SK-N-SH treated with all-trans-retinoic acid at 6 μM for 48 hours (cell line): ENCODE measurements at regions not wholly inside any gene's neighbourhood (a gene's known extent, or its start where the extent isn't known, plus 50 kb on each side); places are given as distances from the start of the nearest gene placed in this dataset.

Source experiments
- ATAC-seq: fragments of 200-7000 bp; cut with Tn5 transposase; 3 replicates; pipeline ENCODE4 v1.9.1; 2020; ENCODE audit warnings: mild to moderate bottlenecking, moderate library complexity
- ARNTL ChIP-seq: fragments of 450-650 bp; formaldehyde crosslinking; IDR thresholded peaks from 2 replicates; pipeline ENCODE4 v1.5.0; 2020; ENCODE audit warnings: low read depth, mild to moderate bottlenecking, moderate library complexity, borderline replicate concordance
- BACH2 ChIP-seq: fragments of 250-450 bp; sonication (Bioruptor Pico); IDR thresholded peaks from 2 replicates; pipeline ENCODE4 v1.9.0; 2021; ENCODE audit warnings: mild to moderate bottlenecking, borderline replicate concordance
- CSDC2 ChIP-seq: fragments of 250-450 bp; sonication (Bioruptor Pico); IDR thresholded peaks from 2 replicates; pipeline ENCODE4 v1.5.0; 2020; ENCODE audit warnings: mild to moderate bottlenecking, moderate library complexity
- ESRRG ChIP-seq: fragments of 250-450 bp; sonication (Bioruptor Pico); IDR thresholded peaks from 2 replicates; pipeline ENCODE4 v1.6.1; 2021; ENCODE audit warnings: mild to moderate bottlenecking
- GLIS3 ChIP-seq: fragments of 250-450 bp; sonication (Bioruptor Pico); IDR thresholded peaks from 2 replicates; pipeline ENCODE4 v1.5.0; 2020; ENCODE audit warnings: mild to moderate bottlenecking, moderate library complexity
- ISL1 ChIP-seq: fragments of 250-450 bp; sonication (Bioruptor Pico); IDR thresholded peaks from 2 replicates; pipeline ENCODE4 v2.1.2; 2022; ENCODE audit warnings: mild to moderate bottlenecking, moderate library complexity
- OSR1 ChIP-seq: fragments of 250-450 bp; sonication (Bioruptor Pico); IDR thresholded peaks from 2 replicates; pipeline ENCODE4 v1.8.0; 2022; ENCODE audit warnings: moderate library complexity, mild to moderate bottlenecking, inconsistent platforms
- PPARA ChIP-seq: fragments of 250-450 bp; sonication (Bioruptor Pico); IDR thresholded peaks from 2 replicates; pipeline ENCODE4 v1.5.0; 2020; ENCODE audit warnings: mild to moderate bottlenecking, borderline replicate concordance
- RARB ChIP-seq: fragments of 250-450 bp; sonication (Bioruptor Pico); IDR thresholded peaks from 2 replicates; pipeline ENCODE4 v1.8.0; 2021; ENCODE audit warnings: mild to moderate bottlenecking, moderate library complexity
- SNAI2 ChIP-seq: fragments of 250-450 bp; sonication (Bioruptor Pico); IDR thresholded peaks from 2 replicates; pipeline ENCODE4 v1.5.0; 2020; ENCODE audit warnings: mild to moderate bottlenecking, moderate library complexity
- TCF4 ChIP-seq: fragments of 250-450 bp; sonication (Bioruptor Pico); IDR thresholded peaks from 2 replicates; pipeline ENCODE4 v1.8.0; 2021; ENCODE audit warnings: mild to moderate bottlenecking, moderate library complexity, borderline replicate concordance
- TOX ChIP-seq: fragments of 250-450 bp; sonication (Bioruptor Pico); IDR thresholded peaks from 2 replicates; pipeline ENCODE4 v1.8.0; 2021; ENCODE audit warnings: mild to moderate bottlenecking, moderate library complexity, borderline replicate concordance
- ZC3H10 ChIP-seq: fragments of 250-450 bp; sonication (Bioruptor Pico); IDR thresholded peaks from 2 replicates; pipeline ENCODE4 v1.5.1; 2021; ENCODE audit warnings: mild to moderate bottlenecking, moderate library complexity
- ZFP3 ChIP-seq: fragments of 250-450 bp; sonication (Bioruptor Pico); IDR thresholded peaks from 2 replicates; pipeline ENCODE4 v1.5.0; 2020; ENCODE audit warnings: mild to moderate bottlenecking, moderate library complexity
- ZFP30 ChIP-seq: fragments of 450-650 bp; formaldehyde crosslinking; IDR thresholded peaks from 2 replicates; pipeline ENCODE4 v1.5.0; 2022; ENCODE audit warnings: mild to moderate bottlenecking, moderate library complexity
- ZNF565 ChIP-seq: fragments of 450-650 bp; formaldehyde crosslinking; conservative IDR thresholded peaks from 2 replicates; pipeline ENCODE4 v1.5.0; 2020; ENCODE audit warnings: low read depth, mild to moderate bottlenecking, moderate library complexity
- ZNF70 ChIP-seq: fragments of 450-650 bp; formaldehyde crosslinking; IDR thresholded peaks from 2 replicates; pipeline ENCODE4 v1.5.0; 2020; ENCODE audit warnings: mild to moderate bottlenecking, moderate library complexity
- ZNF8 ChIP-seq: fragments of 450-650 bp; formaldehyde crosslinking; IDR thresholded peaks from 2 replicates; pipeline ENCODE4 v1.5.0; 2020; ENCODE audit warnings: mild to moderate bottlenecking, moderate library complexity
- TF ChIP-seq, protein P1 (sequence below): fragments of 250-450 bp; sonication (Bioruptor Pico); IDR thresholded peaks from 2 replicates; pipeline ENCODE4 v1.5.0; 2020; ENCODE audit warnings: mild to moderate bottlenecking, moderate library complexity
- TF ChIP-seq, protein P2 (sequence below): fragments of 250-450 bp; sonication (Bioruptor Pico); IDR thresholded peaks from 2 replicates; pipeline ENCODE4 v1.5.1; 2020; ENCODE audit warnings: low read depth, mild to moderate bottlenecking, moderate library complexity
- TF ChIP-seq, protein P3 (sequence below): fragments of 250-450 bp; sonication (Bioruptor Pico); IDR thresholded peaks from 2 replicates; pipeline ENCODE4 v1.5.1; 2021; ENCODE audit warnings: mild to moderate bottlenecking, moderate library complexity
- TF ChIP-seq, protein P4 (sequence below): fragments of 250-450 bp; sonication (Bioruptor Pico); IDR thresholded peaks from 2 replicates; pipeline ENCODE4 v1.8.0; 2020; ENCODE audit warnings: mild to moderate bottlenecking, moderate library complexity, borderline replicate concordance
- TF ChIP-seq, protein P5 (sequence below): fragments of 250-450 bp; sonication (Bioruptor Pico); IDR thresholded peaks from 2 replicates; pipeline ENCODE4 v1.8.0; 2021; ENCODE audit warnings: low read depth, mild to moderate bottlenecking, moderate library complexity, borderline replicate concordance

DNA sequence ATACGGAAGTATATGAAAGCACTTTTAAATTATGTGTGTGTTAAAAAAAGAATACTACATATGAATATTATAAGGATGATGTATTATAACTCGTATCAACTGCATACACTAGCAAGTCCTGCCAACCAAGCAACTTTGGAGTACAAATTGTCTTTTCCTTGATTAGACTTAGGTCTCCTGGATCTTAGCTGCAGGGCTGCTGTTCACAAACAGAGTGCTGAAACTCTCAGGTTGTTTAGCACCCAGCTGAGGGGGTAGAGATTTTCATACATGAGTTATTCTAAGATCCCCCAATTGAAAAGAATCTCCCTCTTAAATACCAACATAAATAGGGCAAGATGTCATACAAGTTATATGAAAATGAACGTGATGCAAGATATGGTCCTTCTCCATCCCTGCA lies 149.8 kb upstream of the TNC start:
- TF ChIP-seq, protein P1, sequence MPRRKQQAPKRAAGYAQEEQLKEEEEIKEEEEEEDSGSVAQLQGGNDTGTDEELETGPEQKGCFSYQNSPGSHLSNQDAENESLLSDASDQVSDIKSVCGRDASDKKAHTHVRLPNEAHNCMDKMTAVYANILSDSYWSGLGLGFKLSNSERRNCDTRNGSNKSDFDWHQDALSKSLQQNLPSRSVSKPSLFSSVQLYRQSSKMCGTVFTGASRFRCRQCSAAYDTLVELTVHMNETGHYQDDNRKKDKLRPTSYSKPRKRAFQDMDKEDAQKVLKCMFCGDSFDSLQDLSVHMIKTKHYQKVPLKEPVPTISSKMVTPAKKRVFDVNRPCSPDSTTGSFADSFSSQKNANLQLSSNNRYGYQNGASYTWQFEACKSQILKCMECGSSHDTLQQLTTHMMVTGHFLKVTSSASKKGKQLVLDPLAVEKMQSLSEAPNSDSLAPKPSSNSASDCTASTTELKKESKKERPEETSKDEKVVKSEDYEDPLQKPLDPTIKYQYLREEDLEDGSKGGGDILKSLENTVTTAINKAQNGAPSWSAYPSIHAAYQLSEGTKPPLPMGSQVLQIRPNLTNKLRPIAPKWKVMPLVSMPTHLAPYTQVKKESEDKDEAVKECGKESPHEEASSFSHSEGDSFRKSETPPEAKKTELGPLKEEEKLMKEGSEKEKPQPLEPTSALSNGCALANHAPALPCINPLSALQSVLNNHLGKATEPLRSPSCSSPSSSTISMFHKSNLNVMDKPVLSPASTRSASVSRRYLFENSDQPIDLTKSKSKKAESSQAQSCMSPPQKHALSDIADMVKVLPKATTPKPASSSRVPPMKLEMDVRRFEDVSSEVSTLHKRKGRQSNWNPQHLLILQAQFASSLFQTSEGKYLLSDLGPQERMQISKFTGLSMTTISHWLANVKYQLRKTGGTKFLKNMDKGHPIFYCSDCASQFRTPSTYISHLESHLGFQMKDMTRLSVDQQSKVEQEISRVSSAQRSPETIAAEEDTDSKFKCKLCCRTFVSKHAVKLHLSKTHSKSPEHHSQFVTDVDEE (CRISPR knock-in tag) = no peak
- no peak for TF ChIP-seq GLIS3 (CRISPR knock-in tag)
- TF ChIP-seq OSR1 (CRISPR knock-in tag) = no peak
- TF ChIP-seq ZNF70 (CRISPR knock-in tag) = no peak
- TF ChIP-seq PPARA (CRISPR knock-in tag) = no peak
- no peak for TF ChIP-seq ZNF565 (CRISPR knock-in tag)
- TF ChIP-seq ESRRG = no peak
- no peak for TF ChIP-seq ISL1
- TF ChIP-seq, protein P2, sequence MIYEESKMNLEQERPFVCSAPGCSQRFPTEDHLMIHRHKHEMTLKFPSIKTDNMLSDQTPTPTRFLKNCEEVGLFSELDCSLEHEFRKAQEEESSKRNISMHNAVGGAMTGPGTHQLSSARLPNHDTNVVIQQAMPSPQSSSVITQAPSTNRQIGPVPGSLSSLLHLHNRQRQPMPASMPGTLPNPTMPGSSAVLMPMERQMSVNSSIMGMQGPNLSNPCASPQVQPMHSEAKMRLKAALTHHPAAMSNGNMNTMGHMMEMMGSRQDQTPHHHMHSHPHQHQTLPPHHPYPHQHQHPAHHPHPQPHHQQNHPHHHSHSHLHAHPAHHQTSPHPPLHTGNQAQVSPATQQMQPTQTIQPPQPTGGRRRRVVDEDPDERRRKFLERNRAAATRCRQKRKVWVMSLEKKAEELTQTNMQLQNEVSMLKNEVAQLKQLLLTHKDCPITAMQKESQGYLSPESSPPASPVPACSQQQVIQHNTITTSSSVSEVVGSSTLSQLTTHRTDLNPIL (CRISPR knock-in tag) = no peak
- ATAC-seq = no peak

DNA sequence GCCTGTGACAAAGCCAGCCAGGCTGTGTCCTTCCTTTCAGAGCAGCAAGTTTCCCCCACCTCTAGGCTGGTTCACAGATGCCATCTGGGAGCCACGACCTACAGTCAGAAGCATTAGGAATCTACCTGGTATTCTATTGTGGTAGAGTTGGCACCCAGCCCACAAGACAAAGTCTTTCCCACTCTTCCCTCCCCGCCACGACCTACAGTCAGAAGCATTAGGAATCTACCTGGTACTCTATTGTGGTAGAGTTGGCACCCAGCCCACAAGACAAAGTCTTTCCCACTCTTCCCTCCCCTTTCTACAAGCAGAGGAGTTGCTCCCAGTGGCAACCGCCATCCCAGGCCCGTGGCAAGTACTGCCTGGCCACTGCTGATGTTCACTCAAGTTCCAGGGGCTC lies 157.8 kb upstream of the TNC start:
- TF ChIP-seq BACH2 (CRISPR knock-in tag) (no peak), OSR1 (CRISPR knock-in tag) (no peak), ISL1 (no peak), ZC3H10 (CRISPR knock-in tag) (no peak), ZFP3 (CRISPR knock-in tag) (no peak), ZNF8 (CRISPR knock-in tag) (no peak), ARNTL (CRISPR knock-in tag) (no peak)
- TF ChIP-seq, protein P3, sequence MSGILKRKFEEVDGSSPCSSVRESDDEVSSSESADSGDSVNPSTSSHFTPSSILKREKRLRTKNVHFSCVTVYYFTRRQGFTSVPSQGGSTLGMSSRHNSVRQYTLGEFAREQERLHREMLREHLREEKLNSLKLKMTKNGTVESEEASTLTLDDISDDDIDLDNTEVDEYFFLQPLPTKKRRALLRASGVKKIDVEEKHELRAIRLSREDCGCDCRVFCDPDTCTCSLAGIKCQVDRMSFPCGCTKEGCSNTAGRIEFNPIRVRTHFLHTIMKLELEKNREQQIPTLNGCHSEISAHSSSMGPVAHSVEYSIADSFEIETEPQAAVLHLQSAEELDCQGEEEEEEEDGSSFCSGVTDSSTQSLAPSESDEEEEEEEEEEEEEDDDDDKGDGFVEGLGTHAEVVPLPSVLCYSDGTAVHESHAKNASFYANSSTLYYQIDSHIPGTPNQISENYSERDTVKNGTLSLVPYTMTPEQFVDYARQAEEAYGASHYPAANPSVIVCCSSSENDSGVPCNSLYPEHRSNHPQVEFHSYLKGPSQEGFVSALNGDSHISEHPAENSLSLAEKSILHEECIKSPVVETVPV (CRISPR knock-in tag) = no peak
- ATAC-seq = no peak

DNA sequence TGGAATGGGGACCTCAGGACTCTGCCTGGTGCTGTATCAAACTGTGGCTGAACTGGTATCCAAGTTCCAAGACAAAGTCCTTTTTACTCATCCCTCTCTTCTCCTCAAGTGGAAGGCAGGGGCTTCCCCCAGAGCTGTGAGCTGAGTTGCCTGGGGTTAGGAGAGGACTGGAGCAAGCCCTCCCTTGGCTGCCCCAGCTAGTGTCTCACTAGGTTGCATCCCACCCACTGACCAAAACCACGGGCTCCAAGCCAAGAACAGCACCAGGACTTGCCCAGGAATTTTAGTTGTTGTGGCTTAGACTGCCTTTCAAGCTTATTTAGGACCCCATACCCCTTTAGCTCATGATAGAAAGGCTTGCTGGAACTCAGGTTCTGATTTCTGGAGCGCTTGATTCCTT lies 158.7 kb upstream of the TNC start:
- ATAC-seq = no peak
- no peak for TF ChIP-seq CSDC2
- TF ChIP-seq, protein P1 (CRISPR knock-in tag) = no peak
- TF ChIP-seq ZFP3 (CRISPR knock-in tag) = no peak
- TF ChIP-seq ZNF8 (CRISPR knock-in tag) = no peak
- no peak for TF ChIP-seq ZFP30 (CRISPR knock-in tag)

DNA sequence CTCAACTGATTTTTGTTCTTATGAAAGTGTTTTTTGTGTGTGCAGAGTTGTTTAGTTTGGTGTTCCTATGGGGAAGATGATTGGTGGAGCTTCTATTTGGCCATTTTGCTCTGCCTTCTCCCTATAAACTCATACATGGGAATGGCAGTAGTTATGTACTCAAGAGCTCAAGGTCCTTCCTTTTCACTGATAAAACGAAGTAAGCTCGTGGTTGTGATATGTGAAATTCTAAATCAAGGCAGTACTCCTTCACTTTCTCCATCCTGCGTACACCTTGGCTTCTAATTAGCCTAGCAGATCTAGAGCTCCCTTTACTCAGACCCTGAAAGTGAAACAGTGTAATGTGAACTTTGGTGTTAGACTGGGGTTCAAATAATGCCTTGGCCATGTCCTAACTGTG lies 159.3 kb upstream of the TNC start:
- ATAC-seq = no peak
- TF ChIP-seq, protein P4, sequence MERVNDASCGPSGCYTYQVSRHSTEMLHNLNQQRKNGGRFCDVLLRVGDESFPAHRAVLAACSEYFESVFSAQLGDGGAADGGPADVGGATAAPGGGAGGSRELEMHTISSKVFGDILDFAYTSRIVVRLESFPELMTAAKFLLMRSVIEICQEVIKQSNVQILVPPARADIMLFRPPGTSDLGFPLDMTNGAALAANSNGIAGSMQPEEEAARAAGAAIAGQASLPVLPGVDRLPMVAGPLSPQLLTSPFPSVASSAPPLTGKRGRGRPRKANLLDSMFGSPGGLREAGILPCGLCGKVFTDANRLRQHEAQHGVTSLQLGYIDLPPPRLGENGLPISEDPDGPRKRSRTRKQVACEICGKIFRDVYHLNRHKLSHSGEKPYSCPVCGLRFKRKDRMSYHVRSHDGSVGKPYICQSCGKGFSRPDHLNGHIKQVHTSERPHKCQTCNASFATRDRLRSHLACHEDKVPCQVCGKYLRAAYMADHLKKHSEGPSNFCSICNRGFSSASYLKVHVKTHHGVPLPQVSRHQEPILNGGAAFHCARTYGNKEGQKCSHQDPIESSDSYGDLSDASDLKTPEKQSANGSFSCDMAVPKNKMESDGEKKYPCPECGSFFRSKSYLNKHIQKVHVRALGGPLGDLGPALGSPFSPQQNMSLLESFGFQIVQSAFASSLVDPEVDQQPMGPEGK (CRISPR knock-in tag) = no peak
- no peak for TF ChIP-seq ZNF565 (CRISPR knock-in tag)
- no peak for TF ChIP-seq OSR1 (CRISPR knock-in tag)
- TF ChIP-seq ZFP3 (CRISPR knock-in tag) = no peak
- no peak for TF ChIP-seq ZNF8 (CRISPR knock-in tag)
- TF ChIP-seq ZFP30 (CRISPR knock-in tag) = no peak
- TF ChIP-seq ESRRG = no peak
- TF ChIP-seq BACH2 (CRISPR knock-in tag) = no peak
- no peak for TF ChIP-seq CSDC2
- no peak for TF ChIP-seq GLIS3 (CRISPR knock-in tag)
- no peak for TF ChIP-seq TOX (CRISPR knock-in tag)
- TF ChIP-seq ARNTL (CRISPR knock-in tag) = no peak
- no peak for TF ChIP-seq SNAI2 (CRISPR knock-in tag)
- no peak for TF ChIP-seq TCF4
- no peak for TF ChIP-seq RARB (CRISPR knock-in tag)
- no peak for TF ChIP-seq ZNF70 (CRISPR knock-in tag)
- TF ChIP-seq, protein P5, sequence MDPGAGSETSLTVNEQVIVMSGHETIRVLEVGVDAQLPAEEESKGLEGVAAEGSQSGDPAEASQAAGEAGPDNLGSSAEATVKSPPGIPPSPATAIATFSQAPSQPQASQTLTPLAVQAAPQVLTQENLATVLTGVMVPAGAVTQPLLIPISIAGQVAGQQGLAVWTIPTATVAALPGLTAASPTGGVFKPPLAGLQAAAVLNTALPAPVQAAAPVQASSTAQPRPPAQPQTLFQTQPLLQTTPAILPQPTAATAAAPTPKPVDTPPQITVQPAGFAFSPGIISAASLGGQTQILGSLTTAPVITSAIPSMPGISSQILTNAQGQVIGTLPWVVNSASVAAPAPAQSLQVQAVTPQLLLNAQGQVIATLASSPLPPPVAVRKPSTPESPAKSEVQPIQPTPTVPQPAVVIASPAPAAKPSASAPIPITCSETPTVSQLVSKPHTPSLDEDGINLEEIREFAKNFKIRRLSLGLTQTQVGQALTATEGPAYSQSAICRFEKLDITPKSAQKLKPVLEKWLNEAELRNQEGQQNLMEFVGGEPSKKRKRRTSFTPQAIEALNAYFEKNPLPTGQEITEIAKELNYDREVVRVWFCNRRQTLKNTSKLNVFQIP (CRISPR knock-in tag) = no peak
- no peak for TF ChIP-seq ISL1
